ENCODE measurements at regions not wholly inside any gene's neighbourhood (a gene's known extent, or its start where the extent isn't known, plus 50 kb on each side); places are given as distances from the start of the nearest gene placed in this dataset.

- TF ChIP-seq CTCF (IDR thresholded peaks at IDR 0.05) = no peak
- no peak for TF ChIP-seq POLR2A (IDR thresholded peaks at IDR 0.05)
These were observed 418.7 kb downstream of the KCNJ2 start for GRCh38 chr17:70588003-70588402.
